Prostate gland (tissue), 2 donors: ENCODE measurements at regions not wholly inside any gene's neighbourhood (a gene's known extent, or its start where the extent isn't known, plus 50 kb on each side); places are given as distances from the start of the nearest gene placed in this dataset.

Experiments used
- DNase-seq: peaks from one replicate; pipeline ENCODE4 v3.0.0-alpha.2; 2019; ENCODE audit warnings: low spot score
- H3K27ac ChIP-seq, 2 donors: fragments of 200-600 bp; sonication (generic); 2 replicates each; pipeline ENCODE4 v1.5.1; 2017 to 2019
- H3K27me3 ChIP-seq: fragments of 200-600 bp; sonication (generic); replicated peaks from 2 replicates; pipeline ENCODE4 v1.5.1; 2019; ENCODE audit not compliant: insufficient read depth
- H3K36me3 ChIP-seq, 2 donors: fragments of 200-600 bp; sonication (generic); 1 replicate in 1 of 2; 2 replicates in 1 of 2; pipeline versions ENCODE4 v1.5.1 to v1.8.1; 2017 to 2019
- H3K4me1 ChIP-seq: fragments of 200-600 bp; sonication (generic); replicated peaks from 2 replicates; pipeline ENCODE4 v1.5.1; 2019
- H3K4me3 ChIP-seq, 2 donors: fragments of 200-600 bp; sonication (generic); 2 replicates each; pipeline ENCODE4 v1.5.1; 2017 to 2019
- H3K9me3 ChIP-seq: fragments of 200-600 bp; sonication (generic); 2 replicates; pipeline ENCODE4 v1.5.1; 2017
- CTCF ChIP-seq, 4 experiments: fragments of 200-600 bp in 2 of 4; fragments of 450-650 bp in 2 of 4; sonication (generic) in 2 of 4; IDR thresholded peaks; 1 replicate in 3 of 4; 2 replicates in 1 of 4; pipeline ENCODE4 v1.5.1; 2016 to 2019; ENCODE audit warnings: antibody characterized with exemption in 4 of 4, mild to moderate bottlenecking in 2 of 4, moderate library complexity in 2 of 4
- POLR2A ChIP-seq: fragments of 450-650 bp; IDR thresholded peaks from one replicate; pipeline ENCODE4 v1.6.1; 2016; ENCODE audit warnings: antibody characterized with exemption, mild to moderate bottlenecking
- POLR2AphosphoS5 ChIP-seq: sonication (generic); formaldehyde crosslinking; IDR thresholded peaks from one replicate; pipeline ENCODE4 v1.6.1; 2017; ENCODE audit warnings: antibody characterized with exemption
- WGBS: methylation state at CpG from one replicate; pipeline ENCODE4 v1.1.5; 2018; 5-methylcytosine and 5-hydroxymethylcytosine counted together
- intact Hi-C: fragments of 100-400 bp; cut with DNase I; formaldehyde crosslinking; loops from one replicate; pipeline ENCODE4 v1.14.2; 2022

GRCh38 chr1:116246174-116246573, 126.9 kb upstream of the ATP1A1 start:
- Histone ChIP-seq H3K4me1 (peaks cover 5% of the 10 kb centered on the region), H3K36me3 (no peaks in the 10 kb centered on the region), H3K27me3 (no peaks in the 10 kb centered on the region), H3K27ac (no peak overlapping the region), H3K4me3 (no peak overlapping the region), H3K9me3 (no peaks in the 10 kb centered on the region)
- DNase-seq, result no peak
- intact Hi-C loops, result loop anchor here (5.0 kb wide), 1 partner anchor 59 kb away; no protein-coding TSS in a partner anchor
- no peak for TF ChIP-seq CTCF (IDR thresholded peaks at IDR 0.05)
- TF ChIP-seq POLR2AphosphoS5, result no peak
- TF ChIP-seq POLR2A, result no peak
- 76% methylated on average over 3 of the region's 3 CpGs for WGBS

GRCh38 chr1:116252271-116252670, 120.8 kb upstream of the ATP1A1 start:
- Histone ChIP-seq H3K36me3 (no peaks in the 10 kb centered on the region), H3K9me3 (no peaks in the 10 kb centered on the region), H3K4me1 (no peaks in the 10 kb centered on the region), H3K27ac (no peak overlapping the region), H3K4me3 (no peak overlapping the region), H3K27me3 (no peaks in the 10 kb centered on the region)
- no peak for TF ChIP-seq POLR2AphosphoS5
- TF ChIP-seq POLR2A, result no peak
- no peak for TF ChIP-seq CTCF (IDR thresholded peaks at IDR 0.05)
- no peak for DNase-seq
- intact Hi-C loops, result no loop called here
- 78% methylated on average over 1 of the region's 1 CpG for WGBS

- intact Hi-C loops, result no loop called here
- no peaks in the 10 kb centered on the region for H3K9me3 ChIP-seq
- no peaks in the 10 kb centered on the region for H3K27me3 ChIP-seq
- no peak for DNase-seq
- no peak overlapping the region for H3K4me3 ChIP-seq
- H3K27ac ChIP-seq, result no peak overlapping the region
- H3K36me3 ChIP-seq, result no peaks in the 10 kb centered on the region
- TF ChIP-seq POLR2A (no peak), CTCF (IDR thresholded peaks at IDR 0.05) (no peak), POLR2AphosphoS5 (no peak)
- H3K4me1 ChIP-seq, result no peaks in the 10 kb centered on the region
Measured at GRCh38 chr1:116252785-116253184, 120.3 kb upstream of the ATP1A1 start.

- TF ChIP-seq CTCF (IDR thresholded peaks at IDR 0.05) (no peak), POLR2AphosphoS5 (no peak), POLR2A (no peak)
- Histone ChIP-seq H3K4me1 (no peaks in the 10 kb centered on the region), H3K9me3 (no peaks in the 10 kb centered on the region), H3K27me3 (no peaks in the 10 kb centered on the region), H3K27ac (no peak overlapping the region), H3K36me3 (no peaks in the 10 kb centered on the region), H3K4me3 (no peak overlapping the region)
- WGBS, result 97% methylated on average over 5 of the region's 5 CpGs
- no peak for DNase-seq
- intact Hi-C loops, result no loop called here
Measured at GRCh38 chr1:116253566-116254382, 119.3 kb upstream of the ATP1A1 start.

- no peaks in the 10 kb centered on the region for H3K27me3 ChIP-seq
- intact Hi-C loops, result no loop called here
- H3K36me3 ChIP-seq, result no peaks in the 10 kb centered on the region
- no peaks in the 10 kb centered on the region for H3K4me1 ChIP-seq
- DNase-seq, result no peak
- H3K4me3 ChIP-seq, result no peak overlapping the region
- 53% methylated on average over 1 of the region's 1 CpG for WGBS
- no peak overlapping the region for H3K27ac ChIP-seq
- no peaks in the 10 kb centered on the region for H3K9me3 ChIP-seq
- TF ChIP-seq POLR2A (no peak), CTCF (IDR thresholded peaks at IDR 0.05) (no peak), POLR2AphosphoS5 (no peak)
Measured at GRCh38 chr1:116254776-116255175, 118.3 kb upstream of the ATP1A1 start.
